Esophagus squamous epithelium (tissue), 4 donors: ENCODE measurements at regions not wholly inside any gene's neighbourhood (a gene's known extent, or its start where the extent isn't known, plus 50 kb on each side); places are given as distances from the start of the nearest gene placed in this dataset.

Source experiments
- POLR2A ChIP-seq, 4 donors: fragments of 450-650 bp; IDR thresholded peaks; one replicate each; pipeline ENCODE4 v1.6.1; 2017; ENCODE audit warnings: antibody characterized with exemption in 4 of 4, mild to moderate bottlenecking in 4 of 4, moderate library complexity in 3 of 4
- TF ChIP-seq, protein P1 (sequence below), 6 experiments: fragments of 450-650 bp in 4 of 6; fragments of 200-600 bp in 2 of 6; sonication (generic) in 2 of 6; IDR thresholded peaks; one replicate each; pipeline ENCODE4 v1.5.1; 2016 to 2019; ENCODE audit warnings: antibody characterized with exemption in 6 of 6, mild to moderate bottlenecking in 4 of 6, moderate library complexity in 4 of 6

DNA sequence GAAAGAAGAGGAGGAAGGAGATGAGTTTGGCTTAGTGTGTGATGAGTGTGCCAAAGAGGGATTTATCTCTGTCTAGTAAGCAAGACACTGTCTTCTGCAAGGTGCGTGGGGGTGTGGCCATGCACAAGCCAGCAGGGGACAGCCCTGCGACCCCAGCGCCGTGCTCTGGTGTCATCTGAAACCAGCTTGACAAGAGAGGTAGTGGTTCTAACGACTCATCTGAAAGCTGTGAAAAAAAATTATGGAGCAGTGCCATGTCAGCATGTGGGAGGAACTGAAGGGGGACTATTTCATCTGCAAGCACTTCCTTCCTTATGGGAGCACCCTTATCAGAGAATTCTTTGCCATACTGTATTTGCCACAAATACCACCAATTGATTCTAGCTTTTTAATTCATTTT is 398.6 kb downstream of the PSAT1 start:
- TF ChIP-seq, protein P1, sequence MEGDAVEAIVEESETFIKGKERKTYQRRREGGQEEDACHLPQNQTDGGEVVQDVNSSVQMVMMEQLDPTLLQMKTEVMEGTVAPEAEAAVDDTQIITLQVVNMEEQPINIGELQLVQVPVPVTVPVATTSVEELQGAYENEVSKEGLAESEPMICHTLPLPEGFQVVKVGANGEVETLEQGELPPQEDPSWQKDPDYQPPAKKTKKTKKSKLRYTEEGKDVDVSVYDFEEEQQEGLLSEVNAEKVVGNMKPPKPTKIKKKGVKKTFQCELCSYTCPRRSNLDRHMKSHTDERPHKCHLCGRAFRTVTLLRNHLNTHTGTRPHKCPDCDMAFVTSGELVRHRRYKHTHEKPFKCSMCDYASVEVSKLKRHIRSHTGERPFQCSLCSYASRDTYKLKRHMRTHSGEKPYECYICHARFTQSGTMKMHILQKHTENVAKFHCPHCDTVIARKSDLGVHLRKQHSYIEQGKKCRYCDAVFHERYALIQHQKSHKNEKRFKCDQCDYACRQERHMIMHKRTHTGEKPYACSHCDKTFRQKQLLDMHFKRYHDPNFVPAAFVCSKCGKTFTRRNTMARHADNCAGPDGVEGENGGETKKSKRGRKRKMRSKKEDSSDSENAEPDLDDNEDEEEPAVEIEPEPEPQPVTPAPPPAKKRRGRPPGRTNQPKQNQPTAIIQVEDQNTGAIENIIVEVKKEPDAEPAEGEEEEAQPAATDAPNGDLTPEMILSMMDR (IDR thresholded peaks at IDR 0.05), result no peak
- no peak for TF ChIP-seq POLR2A (IDR thresholded peaks at IDR 0.05)
